ENCODE measurements at regions not wholly inside any gene's neighbourhood (a gene's known extent, or its start where the extent isn't known, plus 50 kb on each side); places are given as distances from the start of the nearest gene placed in this dataset.

- TF ChIP-seq, protein P1, sequence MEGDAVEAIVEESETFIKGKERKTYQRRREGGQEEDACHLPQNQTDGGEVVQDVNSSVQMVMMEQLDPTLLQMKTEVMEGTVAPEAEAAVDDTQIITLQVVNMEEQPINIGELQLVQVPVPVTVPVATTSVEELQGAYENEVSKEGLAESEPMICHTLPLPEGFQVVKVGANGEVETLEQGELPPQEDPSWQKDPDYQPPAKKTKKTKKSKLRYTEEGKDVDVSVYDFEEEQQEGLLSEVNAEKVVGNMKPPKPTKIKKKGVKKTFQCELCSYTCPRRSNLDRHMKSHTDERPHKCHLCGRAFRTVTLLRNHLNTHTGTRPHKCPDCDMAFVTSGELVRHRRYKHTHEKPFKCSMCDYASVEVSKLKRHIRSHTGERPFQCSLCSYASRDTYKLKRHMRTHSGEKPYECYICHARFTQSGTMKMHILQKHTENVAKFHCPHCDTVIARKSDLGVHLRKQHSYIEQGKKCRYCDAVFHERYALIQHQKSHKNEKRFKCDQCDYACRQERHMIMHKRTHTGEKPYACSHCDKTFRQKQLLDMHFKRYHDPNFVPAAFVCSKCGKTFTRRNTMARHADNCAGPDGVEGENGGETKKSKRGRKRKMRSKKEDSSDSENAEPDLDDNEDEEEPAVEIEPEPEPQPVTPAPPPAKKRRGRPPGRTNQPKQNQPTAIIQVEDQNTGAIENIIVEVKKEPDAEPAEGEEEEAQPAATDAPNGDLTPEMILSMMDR (IDR thresholded peaks at IDR 0.05) = no peak
- Histone ChIP-seq H3K27ac (no peak overlapping the region), H3K4me3 (no peak overlapping the region)
- no peak for DNase-seq (ENCODE audit: low spot score)
Observed at GRCh38 chr15:47486040-47486439, 231.3 kb upstream of the SEMA6D start.

GRCh38 chr15:47492195-47492594 lies 225.1 kb upstream of the SEMA6D start:
- H3K4me3 ChIP-seq = no peak overlapping the region
- TF ChIP-seq, protein P1 (IDR thresholded peaks at IDR 0.05) = no peak
- DNase-seq (ENCODE audit: low spot score) = no peak
- H3K27ac ChIP-seq = no peak overlapping the region

DNA sequence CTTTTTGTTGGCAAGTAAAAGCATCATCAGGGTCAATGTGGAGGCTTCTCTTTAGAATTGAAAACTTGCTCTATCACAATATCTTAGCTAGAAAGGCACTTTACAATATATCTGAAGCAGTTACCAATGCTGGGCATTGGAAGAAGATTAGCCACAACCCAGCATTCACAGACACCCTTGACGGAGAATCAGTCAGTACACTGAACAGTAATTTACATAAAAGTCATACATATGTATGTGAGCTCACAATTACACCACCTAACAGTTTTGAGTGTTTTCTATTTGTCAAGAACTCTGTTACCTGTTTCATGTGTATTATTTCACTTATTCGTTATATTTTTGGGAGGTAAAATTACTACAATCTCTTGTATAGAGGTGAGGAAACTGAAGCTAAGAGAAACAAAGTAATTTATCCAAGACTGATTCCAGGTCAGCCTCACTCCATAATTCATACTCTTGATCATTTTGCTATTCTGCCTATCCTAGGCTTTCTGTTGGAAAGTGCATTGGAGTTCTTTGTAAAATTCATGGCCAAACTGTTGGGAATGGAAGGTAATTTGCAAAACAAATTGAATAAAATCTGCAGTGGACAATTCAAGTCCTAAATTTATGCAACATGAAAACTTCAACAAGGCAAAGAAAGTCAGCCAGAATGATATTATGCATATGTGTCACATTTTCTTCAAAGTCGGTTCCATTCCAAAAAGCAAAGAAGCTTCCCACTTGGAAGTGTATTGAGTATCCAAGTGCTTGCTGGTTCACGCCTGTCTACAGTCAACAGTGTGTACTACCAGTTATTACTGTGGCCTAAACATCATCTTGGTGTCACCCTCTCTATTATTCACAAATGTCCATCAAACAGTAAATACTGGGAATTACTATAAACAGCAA lies 223.7 kb upstream of the SEMA6D start:
- H3K4me3 ChIP-seq = no peak overlapping the region
- DNase-seq (ENCODE audit: low spot score) = no peak
- TF ChIP-seq, protein P1 (IDR thresholded peaks at IDR 0.05) = no peak
- no peak overlapping the region for H3K27ac ChIP-seq

- H3K4me3 ChIP-seq = no peak overlapping the region
- TF ChIP-seq, protein P1 (IDR thresholded peaks at IDR 0.05) = no peak
- H3K27ac ChIP-seq = no peak overlapping the region
- DNase-seq (ENCODE audit: low spot score) = no peak
Observed at GRCh38 chr15:47496343-47497185, 220.7 kb upstream of the SEMA6D start.

DNA sequence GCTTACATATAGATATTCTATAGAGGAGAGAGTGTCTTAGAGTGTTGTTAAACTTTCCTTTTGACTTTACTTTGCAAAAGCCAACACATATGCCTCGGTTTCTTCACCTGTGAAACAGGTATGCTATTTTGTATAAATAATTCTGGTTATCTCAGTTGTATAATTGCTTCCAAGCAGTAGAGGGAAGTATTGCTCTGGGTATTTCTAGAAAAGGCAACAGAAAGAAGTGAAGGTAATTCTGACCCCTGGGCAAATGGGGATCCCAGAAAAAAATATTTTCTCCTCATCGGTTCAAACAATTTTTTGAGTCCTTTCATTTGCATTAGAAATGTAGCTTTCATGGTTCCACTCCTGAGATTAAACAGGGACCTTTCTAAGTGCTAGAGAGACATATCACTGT lies 216.5 kb upstream of the SEMA6D start:
- H3K4me3 ChIP-seq = no peak overlapping the region

GRCh38 chr15:47502041-47502440 lies 215.3 kb upstream of the SEMA6D start:
- Histone ChIP-seq H3K4me3 (no peak overlapping the region), H3K27ac (no peak overlapping the region)
- TF ChIP-seq, protein P1 (IDR thresholded peaks at IDR 0.05) = no peak
- DNase-seq (ENCODE audit: low spot score) = no peak

More for the DNA sequence above, 216.5 kb upstream of the SEMA6D start:
- TF ChIP-seq, protein P1 (IDR thresholded peaks at IDR 0.05) = no peak
- no peak overlapping the region for H3K27ac ChIP-seq
- DNase-seq (ENCODE audit: low spot score) = no peak

Data from coronary artery (tissue), 2 donors.